Hepatocyte (in vitro differentiated cells): ENCODE measurements at regions not wholly inside any gene's neighbourhood (a gene's known extent, or its start where the extent isn't known, plus 50 kb on each side); places are given as distances from the start of the nearest gene placed in this dataset.

Experiments
- EZH2phosphoT487 ChIP-seq: fragments of 200-600 bp; sonication (generic); IDR thresholded peaks from one replicate; pipeline ENCODE4 v1.6.1; 2018; ENCODE audit warnings: antibody characterized with exemption, mild to moderate bottlenecking, low read depth, moderate library complexity; ENCODE audit not compliant: unreplicated experiment, severe bottlenecking
- TF ChIP-seq, protein P1 (sequence below): fragments of 200-600 bp; sonication (generic); IDR thresholded peaks from 2 replicates; pipeline ENCODE4 v1.5.1; 2016; ENCODE audit warnings: antibody characterized with exemption, mild to moderate bottlenecking; ENCODE audit not compliant: poor library complexity

GRCh38 chr16:85987750-85988078, 88.8 kb downstream of the IRF8 start:
- TF ChIP-seq, protein P1, sequence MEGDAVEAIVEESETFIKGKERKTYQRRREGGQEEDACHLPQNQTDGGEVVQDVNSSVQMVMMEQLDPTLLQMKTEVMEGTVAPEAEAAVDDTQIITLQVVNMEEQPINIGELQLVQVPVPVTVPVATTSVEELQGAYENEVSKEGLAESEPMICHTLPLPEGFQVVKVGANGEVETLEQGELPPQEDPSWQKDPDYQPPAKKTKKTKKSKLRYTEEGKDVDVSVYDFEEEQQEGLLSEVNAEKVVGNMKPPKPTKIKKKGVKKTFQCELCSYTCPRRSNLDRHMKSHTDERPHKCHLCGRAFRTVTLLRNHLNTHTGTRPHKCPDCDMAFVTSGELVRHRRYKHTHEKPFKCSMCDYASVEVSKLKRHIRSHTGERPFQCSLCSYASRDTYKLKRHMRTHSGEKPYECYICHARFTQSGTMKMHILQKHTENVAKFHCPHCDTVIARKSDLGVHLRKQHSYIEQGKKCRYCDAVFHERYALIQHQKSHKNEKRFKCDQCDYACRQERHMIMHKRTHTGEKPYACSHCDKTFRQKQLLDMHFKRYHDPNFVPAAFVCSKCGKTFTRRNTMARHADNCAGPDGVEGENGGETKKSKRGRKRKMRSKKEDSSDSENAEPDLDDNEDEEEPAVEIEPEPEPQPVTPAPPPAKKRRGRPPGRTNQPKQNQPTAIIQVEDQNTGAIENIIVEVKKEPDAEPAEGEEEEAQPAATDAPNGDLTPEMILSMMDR = no peak
- no peak for TF ChIP-seq EZH2phosphoT487
